RWPE2 (cell line): ENCODE measurements at regions not wholly inside any gene's neighbourhood (a gene's known extent, or its start where the extent isn't known, plus 50 kb on each side); places are given as distances from the start of the nearest gene placed in this dataset.

Experiments used
- ATAC-seq: fragments of 200-7000 bp; cut with Tn5 transposase; 3 replicates; pipeline ENCODE4 v1.9.1; 2021; ENCODE audit warnings: low read depth
- DNase-seq: peaks from one replicate; pipeline ENCODE4 v3.0.0-alpha.2; 2020; ENCODE audit warnings: low spot score
- H3K27ac ChIP-seq: fragments of 450-650 bp; 2 replicates; pipeline ENCODE4 v1.5.1; 2017; ENCODE audit warnings: mild to moderate bottlenecking; ENCODE audit not compliant: poor library complexity, severe bottlenecking
- H3K27me3 ChIP-seq: fragments of 250-450 bp; sonication (Bioruptor Pico); 2 replicates; pipeline ENCODE4 v1.5.1; 2021; ENCODE audit warnings: mild to moderate bottlenecking, moderate library complexity; ENCODE audit not compliant: insufficient read depth, poor library complexity, severe bottlenecking
- H3K36me3 ChIP-seq: fragments of 250-450 bp; sonication (Bioruptor Pico); 2 replicates; pipeline ENCODE4 v1.5.1; 2020; ENCODE audit warnings: low read depth, mild to moderate bottlenecking, moderate library complexity
- H3K4me1 ChIP-seq: fragments of 250-450 bp; sonication (Bioruptor Pico); 2 replicates; pipeline ENCODE4 v1.5.1; 2021; ENCODE audit warnings: mild to moderate bottlenecking, moderate library complexity; ENCODE audit not compliant: insufficient read depth, poor library complexity, severe bottlenecking
- H3K4me3 ChIP-seq: fragments of 250-450 bp; sonication (Bioruptor Pico); 2 replicates; pipeline ENCODE4 v1.5.1; 2021; ENCODE audit warnings: mild to moderate bottlenecking, moderate library complexity; ENCODE audit not compliant: severe bottlenecking
- H3K9me3 ChIP-seq: fragments of 250-450 bp; sonication (Bioruptor Pico); 2 replicates; pipeline ENCODE4 v1.5.1; 2021; ENCODE audit warnings: mild to moderate bottlenecking, moderate library complexity; ENCODE audit not compliant: severe bottlenecking
- TF ChIP-seq, protein P1 (sequence below): fragments of 450-650 bp; IDR thresholded peaks from one replicate; pipeline ENCODE4 v1.5.1; 2017; ENCODE audit warnings: mild to moderate bottlenecking, moderate library complexity; ENCODE audit not compliant: poor library complexity, severe bottlenecking

DNA sequence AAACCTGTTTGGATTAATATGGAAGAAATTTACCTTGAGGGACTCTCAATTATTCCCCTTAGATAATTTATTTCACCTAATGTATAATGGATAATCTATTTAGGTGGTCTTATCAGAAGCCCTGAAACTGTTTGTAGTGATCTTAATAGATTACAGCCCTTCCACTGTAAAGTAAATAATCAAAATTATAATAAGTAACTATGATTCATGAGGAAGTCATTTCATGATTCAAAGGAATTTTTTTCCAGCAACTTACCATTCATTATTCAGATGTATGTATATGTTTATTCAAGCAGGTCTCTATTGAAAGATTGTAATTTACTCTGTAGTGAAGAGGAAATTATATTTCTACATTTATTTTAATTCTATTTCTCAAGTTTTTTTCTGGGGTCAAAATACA is 250.6 kb upstream of the ROBO1 start:
- TF ChIP-seq, protein P1, sequence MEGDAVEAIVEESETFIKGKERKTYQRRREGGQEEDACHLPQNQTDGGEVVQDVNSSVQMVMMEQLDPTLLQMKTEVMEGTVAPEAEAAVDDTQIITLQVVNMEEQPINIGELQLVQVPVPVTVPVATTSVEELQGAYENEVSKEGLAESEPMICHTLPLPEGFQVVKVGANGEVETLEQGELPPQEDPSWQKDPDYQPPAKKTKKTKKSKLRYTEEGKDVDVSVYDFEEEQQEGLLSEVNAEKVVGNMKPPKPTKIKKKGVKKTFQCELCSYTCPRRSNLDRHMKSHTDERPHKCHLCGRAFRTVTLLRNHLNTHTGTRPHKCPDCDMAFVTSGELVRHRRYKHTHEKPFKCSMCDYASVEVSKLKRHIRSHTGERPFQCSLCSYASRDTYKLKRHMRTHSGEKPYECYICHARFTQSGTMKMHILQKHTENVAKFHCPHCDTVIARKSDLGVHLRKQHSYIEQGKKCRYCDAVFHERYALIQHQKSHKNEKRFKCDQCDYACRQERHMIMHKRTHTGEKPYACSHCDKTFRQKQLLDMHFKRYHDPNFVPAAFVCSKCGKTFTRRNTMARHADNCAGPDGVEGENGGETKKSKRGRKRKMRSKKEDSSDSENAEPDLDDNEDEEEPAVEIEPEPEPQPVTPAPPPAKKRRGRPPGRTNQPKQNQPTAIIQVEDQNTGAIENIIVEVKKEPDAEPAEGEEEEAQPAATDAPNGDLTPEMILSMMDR = no peak
- Histone ChIP-seq H3K4me1 (peaks cover 8% of the 10 kb centered on the region), H3K27ac (no peak overlapping the region), H3K36me3 (no peaks in the 10 kb centered on the region), H3K4me3 (no peak overlapping the region), H3K9me3 (no peaks in the 10 kb centered on the region), H3K27me3 (no peaks in the 10 kb centered on the region)
- ATAC-seq (peak; percentile 52; the same call in 1 of the 3 replicates), DNase-seq (no peak)

DNA sequence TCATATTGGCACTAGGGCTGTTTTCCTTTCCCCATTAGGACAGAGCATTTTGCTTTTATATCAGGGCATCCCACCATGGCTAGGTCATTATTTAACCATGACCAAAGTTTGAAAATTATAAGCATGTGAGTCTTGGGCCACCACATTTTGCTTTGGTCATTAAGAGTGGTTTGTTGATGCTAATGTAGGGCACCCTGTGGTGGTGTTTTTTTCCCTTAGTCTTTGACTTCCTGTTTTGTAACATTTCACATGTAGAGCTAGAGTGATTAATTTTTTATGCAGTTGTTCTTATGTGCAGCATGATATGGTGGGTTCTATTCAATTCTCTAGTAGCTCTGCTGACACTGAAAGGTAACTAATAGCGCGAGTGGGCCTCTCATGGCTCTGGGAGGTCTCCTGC is 249.6 kb upstream of the ROBO1 start:
- DNase-seq = no peak
- Histone ChIP-seq H3K4me3 (no peak overlapping the region), H3K4me1 (peaks cover 8% of the 10 kb centered on the region), H3K27me3 (no peaks in the 10 kb centered on the region), H3K36me3 (no peaks in the 10 kb centered on the region), H3K27ac (no peak overlapping the region), H3K9me3 (no peaks in the 10 kb centered on the region)
- TF ChIP-seq, protein P1 = no peak
- no peak for ATAC-seq

DNA sequence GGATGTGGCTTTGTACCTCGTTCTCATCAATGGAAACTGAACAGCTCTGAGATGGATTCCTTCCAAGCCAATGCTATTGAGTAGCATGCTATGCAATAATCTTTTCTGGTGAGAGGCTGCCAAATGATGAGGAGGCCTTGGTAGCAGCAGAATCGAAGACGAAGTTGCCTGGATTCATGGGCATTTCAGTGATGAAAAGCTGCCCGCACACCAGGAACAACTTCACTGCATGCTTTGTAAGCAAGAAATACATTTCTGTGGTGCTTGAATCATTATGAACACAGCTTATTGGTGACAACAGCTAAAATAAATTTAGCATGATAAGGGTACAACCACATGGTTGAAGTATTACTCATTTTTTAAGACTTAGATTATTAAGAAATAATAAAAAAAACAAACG is 246.8 kb upstream of the ROBO1 start:
- Histone ChIP-seq H3K9me3 (no peaks in the 10 kb centered on the region), H3K36me3 (no peaks in the 10 kb centered on the region), H3K27ac (no peak overlapping the region), H3K4me3 (no peak overlapping the region), H3K4me1 (peaks cover 8% of the 10 kb centered on the region), H3K27me3 (no peaks in the 10 kb centered on the region)
- DNase-seq (no peak), ATAC-seq (no peak)
- TF ChIP-seq, protein P1 = no peak

DNA sequence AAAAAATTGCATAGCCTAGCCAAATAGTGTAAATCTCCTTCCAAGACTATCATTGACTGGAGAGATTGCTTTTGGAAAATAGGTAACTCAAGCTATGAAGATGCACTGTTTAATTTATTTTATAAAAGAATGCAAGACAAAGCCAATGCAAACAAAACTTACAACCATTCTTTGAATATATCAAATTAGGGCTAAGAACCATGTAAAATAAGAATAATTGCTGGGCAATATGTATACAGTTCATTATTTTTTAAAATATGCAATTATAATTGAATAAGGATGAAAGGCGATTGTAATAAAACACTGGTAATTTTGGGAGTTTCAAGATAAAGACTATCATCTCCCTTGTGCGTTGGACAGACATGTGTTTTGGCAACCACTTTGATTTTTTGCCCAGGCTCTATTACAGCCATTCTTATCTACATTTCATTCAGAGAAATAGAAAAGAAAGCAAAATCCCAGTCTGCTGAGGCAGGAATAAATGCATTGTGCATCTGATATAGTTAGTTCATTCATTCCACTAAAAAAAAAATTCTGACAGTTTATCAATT is 242.3 kb upstream of the ROBO1 start:
- Histone ChIP-seq H3K9me3 (no peaks in the 10 kb centered on the region), H3K36me3 (no peaks in the 10 kb centered on the region), H3K4me3 (no peak overlapping the region), H3K27me3 (no peaks in the 10 kb centered on the region), H3K4me1 (no peaks in the 10 kb centered on the region), H3K27ac (no peak overlapping the region)
- ATAC-seq (no peak), DNase-seq (no peak)
- TF ChIP-seq, protein P1 = no peak

DNA sequence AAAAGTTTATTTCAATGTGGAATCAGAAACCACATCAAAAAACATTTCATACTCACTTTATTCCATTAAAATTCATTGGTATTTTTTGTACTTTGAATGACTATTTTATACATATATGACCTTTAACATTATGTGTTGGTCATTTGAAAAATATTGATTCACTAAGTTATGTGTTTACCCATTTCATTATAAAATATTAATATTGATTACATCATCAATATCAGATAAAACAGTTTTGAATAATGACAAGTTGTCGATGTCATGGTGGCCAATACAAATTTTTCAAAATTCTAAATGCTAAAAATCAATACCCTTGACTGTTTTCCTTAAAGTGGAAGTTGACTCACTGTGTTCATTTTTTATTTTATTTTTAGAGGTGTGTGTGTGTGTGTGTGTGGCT is 239.7 kb upstream of the ROBO1 start:
- DNase-seq = no peak
- Histone ChIP-seq H3K4me1 (no peaks in the 10 kb centered on the region), H3K27me3 (no peaks in the 10 kb centered on the region), H3K27ac (no peak overlapping the region), H3K4me3 (no peak overlapping the region), H3K9me3 (no peaks in the 10 kb centered on the region), H3K36me3 (no peaks in the 10 kb centered on the region)
- no peak for ATAC-seq
- TF ChIP-seq, protein P1 = no peak
